ENCODE measurements at regions not wholly inside any gene's neighbourhood (a gene's known extent, or its start where the extent isn't known, plus 50 kb on each side); places are given as distances from the start of the nearest gene placed in this dataset.

- TF ChIP-seq CTCF (IDR thresholded peaks at IDR 0.05) (no peak), POLR2A (IDR thresholded peaks at IDR 0.05) (no peak), EP300 (IDR thresholded peaks at IDR 0.05) (no peak)
These were observed 1159.5 kb downstream of the TBC1D22A start for GRCh38 chr22:47921906-47922305.
